GM12878 (cell line): ENCODE measurements at regions not wholly inside any gene's neighbourhood (a gene's known extent, or its start where the extent isn't known, plus 50 kb on each side); places are given as distances from the start of the nearest gene placed in this dataset.

Experiments used
- CTCF ChIP-seq, 3 experiments: IDR thresholded peaks in 2 of 3; conservative IDR thresholded peaks in 1 of 3; 2 replicates each; pipeline ENCODE4 v1.5.1; 2011; ENCODE audit warnings: low read depth in 3 of 3, low read length in 3 of 3, mild to moderate bottlenecking in 3 of 3, control low read depth in 2 of 3, moderate library complexity in 2 of 3, inconsistent platforms in 1 of 3, mixed read lengths in 1 of 3; ENCODE audit not compliant: control insufficient read depth in 2 of 3, insufficient read depth in 1 of 3; ENCODE audit errors: extremely low read depth in 1 of 3
- EP300 ChIP-seq, 2 experiments: fragments of 150-350 bp in 1 of 2; IDR thresholded peaks; 2 replicates each; pipeline ENCODE4 v1.6.1; 2011 to 2012; ENCODE audit warnings: low read depth in 2 of 2, low read length in 2 of 2, borderline replicate concordance in 1 of 2, improper control_type of control experiment in 1 of 2, inconsistent platforms in 1 of 2; ENCODE audit not compliant: control insufficient read depth in 1 of 2
- IKZF1 ChIP-seq: fragments of 450-650 bp; conservative IDR thresholded peaks from 2 replicates; pipeline ENCODE4 v1.6.1; 2017; ENCODE audit warnings: antibody characterized with exemption, mild to moderate bottlenecking
- MTA3 ChIP-seq: IDR thresholded peaks from 2 replicates; pipeline ENCODE4 v1.6.1; 2012; ENCODE audit warnings: low read length, inconsistent platforms, borderline replicate concordance
- SIN3A ChIP-seq: IDR thresholded peaks from 2 replicates; pipeline ENCODE4 v1.6.1; 2012; ENCODE audit warnings: low read depth, low read length, improper control_type of control experiment
- SPI1 ChIP-seq: IDR thresholded peaks from 2 replicates; pipeline ENCODE4 v1.6.1; 2011; ENCODE audit warnings: low read depth, mild to moderate bottlenecking, low read length, moderate library complexity, borderline replicate concordance; ENCODE audit not compliant: insufficient read depth
- TAF1 ChIP-seq: IDR thresholded peaks from 2 replicates; pipeline ENCODE4 v1.6.1; 2011; ENCODE audit warnings: mild to moderate bottlenecking, low read depth, low read length, borderline replicate concordance
- WRNIP1 ChIP-seq: IDR thresholded peaks from 2 replicates; pipeline ENCODE4 v1.6.1; 2011; ENCODE audit warnings: low read depth, low read length, improper control_type of control experiment, borderline replicate concordance

GRCh38 chr13:103528437-103528836 lies 462.2 kb upstream of the SLC10A2 start:
- TF ChIP-seq EP300 (IDR thresholded peaks at IDR 0.05; ENCODE audit: borderline replicate concordance in 1 of 2, control insufficient read depth in 1 of 2, low read depth in 2 of 2, low read length in 2 of 2) (no peak), TAF1 (no peak), IKZF1 (no peak), WRNIP1 (no peak), SPI1 (no peak; the same call in 1 of the 2 replicates), CTCF (IDR thresholded peaks at IDR 0.05 in 2 of 3, conservative IDR thresholded peaks at IDR 0.05 in 1 of 3; ENCODE audit: control insufficient read depth in 2 of 3, extremely low read depth in 1 of 3, insufficient read depth in 1 of 3, low read depth in 3 of 3, low read length in 3 of 3) (no peak), SIN3A (no peak), MTA3 (no peak)
